GM10248 (cell line): ENCODE measurements at regions not wholly inside any gene's neighbourhood (a gene's known extent, or its start where the extent isn't known, plus 50 kb on each side); places are given as distances from the start of the nearest gene placed in this dataset.

Experiments used
- CTCF ChIA-PET: fragments of 300-600 bp; sonication (Branson Sonifier 250); formaldehyde crosslinking; extraction: SDS; loops from one replicate; lab custom pipeline; 2021; ENCODE audit warnings: antibody characterized with exemption; lab: Yijun Ruan, JAX
- POLR2A ChIA-PET: fragments of 350-650 bp; sonication (Branson Sonifier 250); formaldehyde crosslinking; extraction: SDS; loops from one replicate; lab custom pipeline; 2020; ENCODE audit warnings: antibody characterized with exemption; lab: Yijun Ruan, JAX
- DNase-seq: peaks from one replicate; pipeline ENCODE4 v3.0.0; 2012; ENCODE audit errors: extremely low spot score
- TF ChIP-seq, protein P1 (sequence below): IDR thresholded peaks from 2 replicates; pipeline ENCODE4 v1.5.1; 2012; ENCODE audit warnings: mild to moderate bottlenecking, low read depth; ENCODE audit errors: extremely low read depth, missing control alignments, control extremely low read depth

DNA sequence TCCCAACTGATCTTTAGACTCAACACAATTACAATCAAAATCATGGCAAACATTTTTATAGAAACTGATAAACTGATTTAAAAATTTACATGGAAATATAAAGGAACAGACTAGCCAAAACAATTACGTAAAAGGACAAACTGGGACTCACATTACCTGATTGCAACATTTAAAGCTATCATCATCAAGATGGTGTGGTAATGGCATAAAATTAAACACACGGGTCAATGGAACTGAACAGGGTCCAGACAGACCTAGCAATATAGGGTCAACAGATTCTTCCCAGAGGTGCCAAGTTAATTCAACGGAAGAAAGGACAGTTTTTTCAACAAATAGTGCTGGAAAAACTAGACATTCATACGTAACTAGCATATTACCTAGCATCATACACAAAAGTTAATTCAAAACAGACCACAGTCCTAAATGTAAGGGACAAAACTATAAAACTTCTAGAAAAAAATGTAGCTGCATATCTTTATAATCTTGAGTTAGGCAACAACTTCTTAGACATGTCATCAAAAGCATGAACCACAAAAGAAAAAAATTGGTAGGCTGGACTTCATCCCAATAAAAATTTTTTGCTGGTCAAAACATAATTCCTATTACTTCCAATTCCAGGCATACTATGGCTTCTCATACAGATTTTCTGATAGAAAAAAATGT, 147.4 kb upstream of the BEND6 start:
- TF ChIP-seq, protein P1, sequence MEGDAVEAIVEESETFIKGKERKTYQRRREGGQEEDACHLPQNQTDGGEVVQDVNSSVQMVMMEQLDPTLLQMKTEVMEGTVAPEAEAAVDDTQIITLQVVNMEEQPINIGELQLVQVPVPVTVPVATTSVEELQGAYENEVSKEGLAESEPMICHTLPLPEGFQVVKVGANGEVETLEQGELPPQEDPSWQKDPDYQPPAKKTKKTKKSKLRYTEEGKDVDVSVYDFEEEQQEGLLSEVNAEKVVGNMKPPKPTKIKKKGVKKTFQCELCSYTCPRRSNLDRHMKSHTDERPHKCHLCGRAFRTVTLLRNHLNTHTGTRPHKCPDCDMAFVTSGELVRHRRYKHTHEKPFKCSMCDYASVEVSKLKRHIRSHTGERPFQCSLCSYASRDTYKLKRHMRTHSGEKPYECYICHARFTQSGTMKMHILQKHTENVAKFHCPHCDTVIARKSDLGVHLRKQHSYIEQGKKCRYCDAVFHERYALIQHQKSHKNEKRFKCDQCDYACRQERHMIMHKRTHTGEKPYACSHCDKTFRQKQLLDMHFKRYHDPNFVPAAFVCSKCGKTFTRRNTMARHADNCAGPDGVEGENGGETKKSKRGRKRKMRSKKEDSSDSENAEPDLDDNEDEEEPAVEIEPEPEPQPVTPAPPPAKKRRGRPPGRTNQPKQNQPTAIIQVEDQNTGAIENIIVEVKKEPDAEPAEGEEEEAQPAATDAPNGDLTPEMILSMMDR: no peak
- no peak for DNase-seq
- CTCF ChIA-PET: interaction anchor here (0.6 to 2.3 kb wide), 4 partner anchors 8 to 49 kb away, joined by 3 to 12 read pairs (median 4); no protein-coding TSS in a partner anchor
- POLR2A ChIA-PET: no interaction called here

DNA sequence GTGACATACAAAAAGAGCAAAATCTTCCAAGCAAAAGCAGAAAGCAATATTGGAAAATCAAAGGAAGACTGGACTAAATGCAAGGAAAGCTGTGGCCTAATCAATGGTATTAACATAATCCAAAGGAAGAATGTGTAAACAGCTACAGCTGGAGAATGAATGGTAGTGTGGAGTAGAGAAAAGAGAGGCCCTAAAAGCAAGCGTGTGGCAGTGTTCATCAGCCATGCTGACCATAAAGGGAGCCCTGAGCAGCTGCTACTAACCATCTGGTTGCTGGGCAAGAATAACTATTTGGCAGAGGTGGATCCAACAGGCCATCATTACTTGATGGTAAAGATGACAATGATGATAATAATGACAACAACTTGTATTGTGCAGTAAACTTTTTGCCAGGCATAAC, 148.5 kb upstream of the BEND6 start:
- TF ChIP-seq, protein P1: no peak
- ChIA-PET CTCF (interaction anchor here (1.6 to 2.3 kb wide), 2 partner anchors 9 to 48 kb away, joined by 4 to 12 read pairs; no protein-coding TSS in a partner anchor), POLR2A (no interaction called here)

DNA sequence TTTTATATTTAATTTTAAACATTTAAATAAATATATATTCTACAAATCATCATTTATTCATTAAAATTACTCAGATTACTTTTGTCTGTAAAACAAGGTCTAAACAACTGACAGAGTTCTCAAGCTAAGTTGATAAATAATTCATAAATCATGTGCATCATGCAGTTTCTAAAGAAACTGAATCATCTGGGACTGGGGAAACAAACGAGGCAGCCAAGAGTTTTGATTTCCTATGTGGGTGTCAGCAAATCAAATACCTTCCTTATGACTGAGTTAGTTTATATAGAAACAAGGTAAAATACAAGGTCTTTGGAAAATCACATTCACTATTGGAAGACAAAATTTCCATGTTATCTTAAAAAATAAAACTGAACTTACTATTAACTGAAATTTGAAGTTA, 149.9 kb upstream of the BEND6 start:
- ChIA-PET POLR2A (no interaction called here), CTCF (interaction anchor here (1.7 to 2.5 kb wide), 2 partner anchors 14 to 16 kb away, joined by 5 to 8 read pairs; no protein-coding TSS in a partner anchor)
- TF ChIP-seq, protein P1: no peak
- DNase-seq: no peak

More for the DNA sequence above, 148.5 kb upstream of the BEND6 start:
- no peak for DNase-seq

DNA sequence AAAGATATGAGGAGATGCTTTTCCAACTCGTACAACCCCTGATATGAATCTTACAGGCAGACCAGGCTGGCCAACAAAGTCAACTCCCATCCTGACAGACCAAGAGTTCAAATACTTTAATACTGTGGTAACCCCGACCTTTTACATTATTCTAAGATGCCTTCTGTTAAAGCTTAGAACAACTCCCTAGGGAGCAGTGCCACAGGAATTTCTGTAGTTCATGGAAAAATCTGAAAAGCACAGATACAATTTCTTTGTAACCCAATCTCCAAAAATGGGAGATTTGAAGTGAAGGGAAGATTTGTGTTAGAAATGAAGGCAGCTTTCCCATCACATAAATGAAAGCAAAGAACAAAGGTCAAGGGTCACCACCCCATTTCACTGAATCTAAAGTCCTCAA, 151.3 kb upstream of the BEND6 start:
- DNase-seq: no peak
- TF ChIP-seq, protein P1: no peak
- ChIA-PET POLR2A (no interaction called here), CTCF (interaction anchor here (1.0 to 2.5 kb wide), 4 partner anchors 9 to 18 kb away, joined by 3 to 8 read pairs (median 4); no protein-coding TSS in a partner anchor)

DNA sequence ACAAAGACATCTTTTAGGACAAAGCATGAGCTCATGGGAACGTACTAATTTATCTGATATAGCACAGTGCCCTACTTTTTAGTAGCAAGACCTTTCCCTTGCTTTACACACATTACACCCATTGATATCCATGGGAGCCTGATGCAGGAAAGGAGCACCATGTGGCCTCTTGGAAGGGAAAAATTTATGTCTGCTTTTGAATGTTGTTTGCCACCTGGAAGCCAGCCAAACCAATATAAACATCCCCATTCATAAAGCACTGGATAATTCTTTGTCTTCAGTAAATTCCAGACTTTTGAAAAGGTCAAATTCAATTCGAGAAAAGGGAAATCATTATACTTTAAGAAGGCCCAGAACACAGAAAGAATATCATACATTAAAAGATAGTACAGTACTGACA, 152.3 kb upstream of the BEND6 start:
- CTCF ChIA-PET: interaction anchor here (1.0 to 2.5 kb wide), 3 partner anchors 8 to 19 kb away, joined by 3 to 8 read pairs (median 4); no protein-coding TSS in a partner anchor
- TF ChIP-seq, protein P1: no peak
- DNase-seq: no peak
- POLR2A ChIA-PET: no interaction called here

DNA sequence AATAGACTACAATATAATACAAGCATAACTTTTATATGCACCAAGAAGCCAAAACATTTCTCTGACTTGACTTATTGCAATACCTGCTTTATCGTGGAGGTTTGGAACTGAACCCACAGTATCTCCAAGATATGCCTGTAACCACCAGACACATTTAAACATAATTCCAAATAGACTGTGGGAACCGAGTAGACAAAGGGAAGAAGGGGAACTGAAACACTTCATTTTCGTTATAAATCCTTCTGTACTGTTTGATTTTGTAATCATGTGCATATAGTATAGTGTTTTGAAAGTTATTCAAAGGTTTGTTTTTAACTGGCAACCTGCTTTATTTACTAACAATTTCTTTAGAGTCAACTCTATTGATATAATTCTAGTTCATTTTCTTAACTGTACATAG, 154.9 kb upstream of the BEND6 start:
- POLR2A ChIA-PET: no interaction called here
- TF ChIP-seq, protein P1: no peak
- no peak for DNase-seq
- CTCF ChIA-PET: interaction anchor here (1.3 kb wide), 1 partner anchor 27 kb away, joined by 4 read pairs; no protein-coding TSS in a partner anchor
